GM23338 (cell line): ENCODE measurements at regions not wholly inside any gene's neighbourhood (a gene's known extent, or its start where the extent isn't known, plus 50 kb on each side); places are given as distances from the start of the nearest gene placed in this dataset.

Source experiments
- ATAC-seq: fragments of 200-7000 bp; cut with Tn5 transposase; 3 replicates; pipeline ENCODE4 v1.9.1; 2020
- DNase-seq: peaks from one replicate; pipeline ENCODE4 v3.0.0-alpha.2; 2015; ENCODE audit warnings: low spot score
- H2AFZ ChIP-seq: fragments of 200-600 bp; sonication (generic); 2 replicates; pipeline ENCODE4 v1.8.0; 2016; ENCODE audit warnings: antibody characterized with exemption, mild to moderate bottlenecking, moderate library complexity
- H3F3A ChIP-seq: fragments of 200-600 bp; sonication (generic); replicated peaks from 2 replicates; pipeline ENCODE4 v1.8.0; 2017; ENCODE audit warnings: antibody characterized with exemption, mixed run types, low read depth
- H3K27ac ChIP-seq: fragments of 200-600 bp; sonication (generic); 2 replicates; pipeline ENCODE4 v1.6.1; 2016; ENCODE audit warnings: low read depth
- H3K27me3 ChIP-seq: fragments of 200-600 bp; sonication (generic); 2 replicates; pipeline ENCODE4 v1.8.0; 2016; ENCODE audit warnings: mild to moderate bottlenecking, mixed run types, moderate library complexity; ENCODE audit not compliant: insufficient read depth
- H3K36me3 ChIP-seq: fragments of 200-600 bp; sonication (generic); 2 replicates; pipeline ENCODE4 v1.8.0; 2016; ENCODE audit warnings: mild to moderate bottlenecking; ENCODE audit not compliant: insufficient read depth
- H3K4me1 ChIP-seq: fragments of 200-600 bp; sonication (generic); 2 replicates; pipeline ENCODE4 v1.8.0; 2016; ENCODE audit warnings: mild to moderate bottlenecking, moderate library complexity; ENCODE audit not compliant: insufficient read depth
- H3K4me2 ChIP-seq: fragments of 200-600 bp; sonication (generic); 2 replicates; pipeline ENCODE4 v1.7.1; 2017; ENCODE audit warnings: mixed run types
- H3K4me3 ChIP-seq: fragments of 200-600 bp; sonication (generic); 2 replicates; pipeline ENCODE4 v1.6.1; 2016; ENCODE audit warnings: mixed run types
- H3K79me2 ChIP-seq: fragments of 200-600 bp; sonication (generic); replicated peaks from 2 replicates; pipeline ENCODE4 v1.8.0; 2017; ENCODE audit warnings: mild to moderate bottlenecking; ENCODE audit not compliant: insufficient read depth
- H3K9me2 ChIP-seq: fragments of 200-600 bp; sonication (generic); 2 replicates; pipeline ENCODE4 v1.8.0; 2017; ENCODE audit not compliant: insufficient read depth
- H4K20me1 ChIP-seq: fragments of 200-600 bp; sonication (generic); replicated peaks from 2 replicates; pipeline ENCODE4 v1.8.0; 2017; ENCODE audit warnings: mild to moderate bottlenecking; ENCODE audit not compliant: insufficient read depth
- H3K27ac Mint-ChIP-seq: 2 replicates; pipeline ENCODE4 v1.8.0; 2020; ENCODE audit warnings: inconsistent platforms, mild to moderate bottlenecking, moderate library complexity, mixed read lengths
- H3K27me3 Mint-ChIP-seq: 3 replicates; pipeline ENCODE4 v1.8.0; 2022; ENCODE audit warnings: low read depth, mild to moderate bottlenecking, moderate library complexity, mixed read lengths, inconsistent platforms; ENCODE audit not compliant: insufficient read depth, poor library complexity
- H3K36me3 Mint-ChIP-seq: 3 replicates; pipeline ENCODE4 v1.8.0; 2021; ENCODE audit warnings: low read depth, mild to moderate bottlenecking, inconsistent platforms, moderate library complexity, mixed read lengths
- H3K4me1 Mint-ChIP-seq: 3 replicates; pipeline ENCODE4 v1.8.0; 2020; ENCODE audit warnings: mild to moderate bottlenecking, inconsistent platforms, mixed read lengths
- H3K4me3 Mint-ChIP-seq: 3 replicates; pipeline ENCODE4 v1.8.0; 2021; ENCODE audit warnings: moderate library complexity, mild to moderate bottlenecking, inconsistent platforms, mixed read lengths
- H3K9me3 Mint-ChIP-seq: 3 replicates; pipeline ENCODE4 v1.8.0; 2020; ENCODE audit warnings: moderate library complexity, mild to moderate bottlenecking, inconsistent platforms, mixed read lengths
- CREB1 ChIP-seq: fragments of 250-450 bp; sonication (Bioruptor Pico); IDR thresholded peaks from 2 replicates; pipeline ENCODE4 v1.5.0; 2020; ENCODE audit warnings: low read depth, mild to moderate bottlenecking, moderate library complexity
- CTCF ChIP-seq, 2 experiments: fragments of 200-600 bp in 1 of 2; sonication (generic) in 1 of 2; conservative IDR thresholded peaks; 2 replicates each; pipeline versions ENCODE4 v1.5.1 to v1.6.1; 2016 to 2017; ENCODE audit warnings: antibody characterized with exemption in 2 of 2, low read depth in 2 of 2, mild to moderate bottlenecking in 2 of 2, moderate library complexity in 1 of 2
- EZH2 ChIP-seq: fragments of 200-600 bp; sonication (generic); IDR thresholded peaks from one replicate; pipeline ENCODE4 v1.8.0; 2017; ENCODE audit warnings: antibody characterized with exemption, mild to moderate bottlenecking, low read depth; ENCODE audit not compliant: unreplicated experiment
- EZH2phosphoT487 ChIP-seq: fragments of 200-600 bp; sonication (generic); IDR thresholded peaks from one replicate; pipeline ENCODE4 v1.8.1; 2018; ENCODE audit warnings: antibody characterized with exemption; ENCODE audit not compliant: unreplicated experiment
- JUNB ChIP-seq: IDR thresholded peaks from one replicate; pipeline ENCODE4 v1.6.1; 2016; ENCODE audit warnings: antibody characterized with exemption; ENCODE audit not compliant: unreplicated experiment
- NANOG ChIP-seq: IDR thresholded peaks from 2 replicates; pipeline ENCODE4 v1.6.1; 2016; ENCODE audit warnings: antibody characterized with exemption, borderline replicate concordance
- POLR2AphosphoS5 ChIP-seq: IDR thresholded peaks from 2 replicates; pipeline ENCODE4 v1.6.1; 2016; ENCODE audit warnings: antibody characterized with exemption, low read depth
- REST ChIP-seq: IDR thresholded peaks from one replicate; pipeline ENCODE4 v1.6.1; 2018; ENCODE audit warnings: antibody characterized with exemption; ENCODE audit not compliant: unreplicated experiment
- STAT1 ChIP-seq: IDR thresholded peaks from one replicate; pipeline ENCODE4 v1.6.1; 2016; ENCODE audit warnings: antibody characterized with exemption; ENCODE audit not compliant: unreplicated experiment
- ZNF114 ChIP-seq: fragments of 250-450 bp; sonication (Bioruptor Pico); IDR thresholded peaks from 2 replicates; pipeline ENCODE4 v1.5.0; 2020; ENCODE audit warnings: mild to moderate bottlenecking, moderate library complexity
- ZNF331 ChIP-seq: fragments of 250-450 bp; sonication (Bioruptor Pico); IDR thresholded peaks from 2 replicates; pipeline ENCODE4 v1.5.0; 2020; ENCODE audit warnings: low read depth, mild to moderate bottlenecking, moderate library complexity
- TF ChIP-seq, protein P1 (sequence below): fragments of 250-450 bp; sonication (Bioruptor Pico); IDR thresholded peaks from 2 replicates; pipeline ENCODE4 v1.5.0; 2020; ENCODE audit warnings: mild to moderate bottlenecking, moderate library complexity
- TF ChIP-seq, protein P2 (sequence below): IDR thresholded peaks from 2 replicates; pipeline ENCODE4 v1.6.1; 2016; ENCODE audit warnings: antibody characterized with exemption

- TF ChIP-seq JUNB, result no peak
- no peak for TF ChIP-seq EZH2phosphoT487
Observed at GRCh38 chr9:10701906-10702305, 89.1 kb upstream of the PTPRD start (continued).

DNA sequence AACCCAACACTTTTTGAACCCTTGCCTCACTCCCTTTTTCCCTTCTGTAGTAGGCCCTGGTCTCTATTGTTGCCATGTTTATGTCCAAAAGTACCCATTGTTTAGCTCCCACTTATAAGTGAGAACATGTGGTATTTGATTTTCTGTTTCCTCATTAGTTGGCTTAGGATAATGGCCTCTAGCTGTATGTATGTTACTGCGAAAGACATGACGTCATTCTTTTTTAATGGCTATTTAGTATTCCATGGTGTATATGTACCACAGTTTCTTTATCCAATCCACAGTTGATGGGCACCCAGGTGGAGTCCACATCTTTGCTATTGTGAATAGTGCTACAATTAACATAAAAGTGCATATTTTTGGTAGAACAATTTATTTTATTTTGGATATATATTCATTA lies 90.3 kb upstream of the PTPRD start:
- Mint-ChIP-seq H3K27ac (no peak overlapping the region), H3K4me1 (peaks cover 2% of the 10 kb centered on the region; the same call in 1 of the 3 replicates), H3K36me3 (no peaks in the 10 kb centered on the region), H3K4me3 (no peak overlapping the region), H3K27me3 (no peaks in the 10 kb centered on the region), H3K9me3 (no peaks in the 10 kb centered on the region)
- Histone ChIP-seq H3K9me2 (no peaks in the 10 kb centered on the region; the same call in 1 of the 2 replicates), H2AFZ (no peak overlapping the region), H3K36me3 (no peaks in the 10 kb centered on the region), H4K20me1 (no peaks in the 10 kb centered on the region), H3K27me3 (no peaks in the 10 kb centered on the region), H3K79me2 (no peaks in the 10 kb centered on the region), H3K4me1 (no peaks in the 10 kb centered on the region), H3K27ac (no peak overlapping the region), H3K4me2 (no peak overlapping the region), H3F3A (no peaks in the 10 kb centered on the region), H3K4me3 (no peak overlapping the region)
- no peak for TF ChIP-seq JUNB
- TF ChIP-seq, protein P1, sequence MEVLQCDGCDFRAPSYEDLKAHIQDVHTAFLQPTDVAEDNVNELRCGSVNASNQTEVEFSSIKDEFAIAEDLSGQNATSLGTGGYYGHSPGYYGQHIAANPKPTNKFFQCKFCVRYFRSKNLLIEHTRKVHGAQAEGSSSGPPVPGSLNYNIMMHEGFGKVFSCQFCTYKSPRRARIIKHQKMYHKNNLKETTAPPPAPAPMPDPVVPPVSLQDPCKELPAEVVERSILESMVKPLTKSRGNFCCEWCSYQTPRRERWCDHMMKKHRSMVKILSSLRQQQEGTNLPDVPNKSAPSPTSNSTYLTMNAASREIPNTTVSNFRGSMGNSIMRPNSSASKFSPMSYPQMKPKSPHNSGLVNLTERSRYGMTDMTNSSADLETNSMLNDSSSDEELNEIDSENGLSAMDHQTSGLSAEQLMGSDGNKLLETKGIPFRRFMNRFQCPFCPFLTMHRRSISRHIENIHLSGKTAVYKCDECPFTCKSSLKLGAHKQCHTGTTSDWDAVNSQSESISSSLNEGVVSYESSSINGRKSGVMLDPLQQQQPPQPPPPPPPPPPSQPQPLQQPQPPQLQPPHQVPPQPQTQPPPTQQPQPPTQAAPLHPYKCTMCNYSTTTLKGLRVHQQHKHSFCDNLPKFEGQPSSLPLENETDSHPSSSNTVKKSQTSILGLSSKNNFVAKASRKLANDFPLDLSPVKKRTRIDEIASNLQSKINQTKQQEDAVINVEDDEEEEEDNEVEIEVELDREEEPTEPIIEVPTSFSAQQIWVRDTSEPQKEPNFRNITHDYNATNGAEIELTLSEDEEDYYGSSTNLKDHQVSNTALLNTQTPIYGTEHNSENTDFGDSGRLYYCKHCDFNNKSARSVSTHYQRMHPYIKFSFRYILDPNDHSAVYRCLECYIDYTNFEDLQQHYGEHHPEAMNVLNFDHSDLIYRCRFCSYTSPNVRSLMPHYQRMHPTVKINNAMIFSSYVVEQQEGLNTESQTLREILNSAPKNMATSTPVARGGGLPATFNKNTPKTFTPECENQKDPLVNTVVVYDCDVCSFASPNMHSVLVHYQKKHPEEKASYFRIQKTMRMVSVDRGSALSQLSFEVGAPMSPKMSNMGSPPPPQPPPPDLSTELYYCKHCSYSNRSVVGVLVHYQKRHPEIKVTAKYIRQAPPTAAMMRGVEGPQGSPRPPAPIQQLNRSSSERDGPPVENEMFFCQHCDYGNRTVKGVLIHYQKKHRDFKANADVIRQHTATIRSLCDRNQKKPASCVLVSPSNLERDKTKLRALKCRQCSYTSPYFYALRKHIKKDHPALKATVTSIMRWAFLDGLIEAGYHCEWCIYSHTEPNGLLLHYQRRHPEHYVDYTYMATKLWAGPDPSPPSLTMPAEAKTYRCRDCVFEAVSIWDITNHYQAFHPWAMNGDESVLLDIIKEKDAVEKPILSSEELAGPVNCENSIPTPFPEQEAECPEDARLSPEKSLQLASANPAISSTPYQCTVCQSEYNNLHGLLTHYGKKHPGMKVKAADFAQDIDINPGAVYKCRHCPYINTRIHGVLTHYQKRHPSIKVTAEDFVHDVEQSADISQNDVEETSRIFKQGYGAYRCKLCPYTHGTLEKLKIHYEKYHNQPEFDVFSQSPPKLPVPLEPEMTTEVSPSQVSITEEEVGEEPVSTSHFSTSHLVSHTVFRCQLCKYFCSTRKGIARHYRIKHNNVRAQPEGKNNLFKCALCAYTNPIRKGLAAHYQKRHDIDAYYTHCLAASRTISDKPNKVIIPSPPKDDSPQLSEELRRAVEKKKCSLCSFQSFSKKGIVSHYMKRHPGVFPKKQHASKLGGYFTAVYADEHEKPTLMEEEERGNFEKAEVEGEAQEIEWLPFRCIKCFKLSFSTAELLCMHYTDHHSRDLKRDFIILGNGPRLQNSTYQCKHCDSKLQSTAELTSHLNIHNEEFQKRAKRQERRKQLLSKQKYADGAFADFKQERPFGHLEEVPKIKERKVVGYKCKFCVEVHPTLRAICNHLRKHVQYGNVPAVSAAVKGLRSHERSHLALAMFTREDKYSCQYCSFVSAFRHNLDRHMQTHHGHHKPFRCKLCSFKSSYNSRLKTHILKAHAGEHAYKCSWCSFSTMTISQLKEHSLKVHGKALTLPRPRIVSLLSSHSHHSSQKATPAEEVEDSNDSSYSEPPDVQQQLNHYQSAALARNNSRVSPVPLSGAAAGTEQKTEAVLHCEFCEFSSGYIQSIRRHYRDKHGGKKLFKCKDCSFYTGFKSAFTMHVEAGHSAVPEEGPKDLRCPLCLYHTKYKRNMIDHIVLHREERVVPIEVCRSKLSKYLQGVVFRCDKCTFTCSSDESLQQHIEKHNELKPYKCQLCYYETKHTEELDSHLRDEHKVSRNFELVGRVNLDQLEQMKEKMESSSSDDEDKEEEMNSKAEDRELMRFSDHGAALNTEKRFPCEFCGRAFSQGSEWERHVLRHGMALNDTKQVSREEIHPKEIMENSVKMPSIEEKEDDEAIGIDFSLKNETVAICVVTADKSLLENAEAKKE (CRISPR knock-in tag), result no peak
- no peak for TF ChIP-seq ZNF114 (CRISPR knock-in tag)
- TF ChIP-seq, protein P2, sequence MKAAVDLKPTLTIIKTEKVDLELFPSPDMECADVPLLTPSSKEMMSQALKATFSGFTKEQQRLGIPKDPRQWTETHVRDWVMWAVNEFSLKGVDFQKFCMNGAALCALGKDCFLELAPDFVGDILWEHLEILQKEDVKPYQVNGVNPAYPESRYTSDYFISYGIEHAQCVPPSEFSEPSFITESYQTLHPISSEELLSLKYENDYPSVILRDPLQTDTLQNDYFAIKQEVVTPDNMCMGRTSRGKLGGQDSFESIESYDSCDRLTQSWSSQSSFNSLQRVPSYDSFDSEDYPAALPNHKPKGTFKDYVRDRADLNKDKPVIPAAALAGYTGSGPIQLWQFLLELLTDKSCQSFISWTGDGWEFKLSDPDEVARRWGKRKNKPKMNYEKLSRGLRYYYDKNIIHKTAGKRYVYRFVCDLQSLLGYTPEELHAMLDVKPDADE, result no peak
- no peak for TF ChIP-seq CREB1 (CRISPR knock-in tag)
- TF ChIP-seq POLR2AphosphoS5, result no peak
- TF ChIP-seq EZH2, result no peak
- TF ChIP-seq NANOG, result no peak
- no peak for TF ChIP-seq REST
- no peak for TF ChIP-seq EZH2phosphoT487
- TF ChIP-seq STAT1, result no peak
- TF ChIP-seq CTCF (conservative IDR thresholded peaks at IDR 0.05; ENCODE audit: low read depth in 2 of 2), result no peak
- no peak for TF ChIP-seq ZNF331 (CRISPR knock-in tag)
- ATAC-seq (no peak), DNase-seq (no peak)
